ENCODE measurements at regions not wholly inside any gene's neighbourhood (a gene's known extent, or its start where the extent isn't known, plus 50 kb on each side); places are given as distances from the start of the nearest gene placed in this dataset.

DNA sequence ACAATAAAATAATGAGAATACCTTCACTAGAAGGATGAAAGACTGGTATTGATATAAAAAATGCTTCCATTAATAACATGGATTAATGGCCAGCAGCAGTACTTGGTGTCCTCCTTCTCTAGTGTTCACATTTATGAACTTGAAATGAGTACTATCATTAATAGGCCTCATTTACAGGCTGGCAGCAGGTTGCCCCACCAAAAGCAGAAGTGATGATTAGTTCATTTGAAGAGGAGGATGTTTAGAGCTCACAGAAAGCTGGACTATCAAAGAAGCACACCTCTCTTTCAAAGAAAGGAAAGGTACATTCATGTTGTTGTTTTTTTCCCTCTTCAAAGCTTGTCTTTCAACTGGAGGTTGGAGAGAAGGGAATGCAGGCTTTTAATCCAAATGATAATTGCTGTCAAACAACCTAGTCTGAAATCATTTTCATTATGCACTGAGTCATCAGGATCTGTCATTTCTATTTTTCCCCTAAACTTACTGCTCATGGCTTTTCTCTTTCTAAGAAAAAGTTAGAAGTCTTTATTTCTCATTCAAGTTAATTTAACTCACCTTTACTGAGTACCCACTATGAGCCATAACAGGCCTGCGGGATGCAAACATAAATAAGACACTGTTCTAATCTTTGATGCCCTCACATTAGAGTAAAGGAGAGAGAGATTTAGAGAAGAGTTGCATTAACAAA lies 157.9 kb upstream of the GRIP1 start:
- H4K20me1 ChIP-seq (ENCODE audit: control insufficient read depth, insufficient read depth, insufficient read length), result no peaks in the 10 kb centered on the region
- Mint-ChIP-seq H3K4me1 (no peaks in the 10 kb centered on the region), H3K27ac (no peak overlapping the region), H3K4me3 (no peak overlapping the region), H3K9me3 (no peaks in the 10 kb centered on the region), H3K27me3 (ENCODE audit: low read depth) (no peaks in the 10 kb centered on the region), H3K36me3 (ENCODE audit: insufficient read depth in 1 of 3, low read depth in 3 of 3) (no peaks in the 10 kb centered on the region)
- H3K23me2 ChIP-seq (ENCODE audit: insufficient read length, low read depth, low read length, poor library complexity, severe bottlenecking), result no peaks in the 10 kb centered on the region
- no peak for TF ChIP-seq CTCF (conservative IDR thresholded peaks at IDR 0.05)
- H3K23ac ChIP-seq (ENCODE audit: insufficient read length, low read depth, low read length), result no peak overlapping the region
- H2AK5ac ChIP-seq (ENCODE audit: insufficient read length, low read length), result no peak overlapping the region
- no peak overlapping the region for H2BK12ac ChIP-seq (ENCODE audit: insufficient read length, low read depth, low read length)
- no peak overlapping the region for H3K18ac ChIP-seq (ENCODE audit: insufficient read length, low read depth, low read length)
- H4K8ac ChIP-seq (replicated peaks; ENCODE audit: insufficient read length, low read depth, low read length), result no peak overlapping the region
- H3K9me3 ChIP-seq (ENCODE audit: control insufficient read depth, low read depth, low read length), result no peaks in the 10 kb centered on the region
- H2BK15ac ChIP-seq (ENCODE audit: low read depth, low read length), result no peak overlapping the region
- no peak overlapping the region for H3T11ph ChIP-seq (ENCODE audit: low read length)
- no CpG with 5 or more reads among the region's 1 CpG for WGBS (ENCODE audit: extremely low coverage, insufficient read length, low lambda C conversion rate)
- no peaks in the 10 kb centered on the region for H3K4me1 ChIP-seq (ENCODE audit: insufficient read depth, low read length)
- H4K91ac ChIP-seq (ENCODE audit: insufficient read length, low read depth, low read length), result no peak overlapping the region
- H3K56ac ChIP-seq (ENCODE audit: insufficient read length, low read depth, low read length), result no peak overlapping the region
- no peak overlapping the region for H3K14ac ChIP-seq (ENCODE audit: insufficient read depth, low read length)
- H2BK20ac ChIP-seq (ENCODE audit: low read depth, low read length, poor library complexity, severe bottlenecking), result no peak overlapping the region
- H2AFZ ChIP-seq (ENCODE audit: low read length), result no peak overlapping the region
- H3K27ac ChIP-seq (ENCODE audit: insufficient read length, low read depth, low read length), result no peak overlapping the region
- no peak overlapping the region for H3K4ac ChIP-seq (ENCODE audit: low read depth, low read length)
- H4K5ac ChIP-seq (ENCODE audit: insufficient read length, low read depth, low read length), result no peak overlapping the region
- H3K79me1 ChIP-seq (ENCODE audit: insufficient read depth, low read depth, low read length, poor library complexity, severe bottlenecking), result no peaks in the 10 kb centered on the region
- H3K9ac ChIP-seq (ENCODE audit: extremely low read depth, insufficient read length, low read length), result no peak overlapping the region
- H2BK120ac ChIP-seq (ENCODE audit: low read depth, low read length, poor library complexity, severe bottlenecking), result no peak overlapping the region
- no peak overlapping the region for H2BK5ac ChIP-seq (ENCODE audit: insufficient read length, low read length)
- no peaks in the 10 kb centered on the region for H3K27me3 ChIP-seq (ENCODE audit: insufficient read depth, low read length)
- DNase-seq, result no peak
- H3K4me2 ChIP-seq (ENCODE audit: insufficient read depth, insufficient read length, low read length), result no peak overlapping the region
- H3K79me2 ChIP-seq (ENCODE audit: insufficient read depth, low read length), result no peaks in the 10 kb centered on the region; the same call in 1 of the 2 replicates
